Common myeloid progenitor, CD34-positive (primary cell): ENCODE measurements at regions not wholly inside any gene's neighbourhood (a gene's known extent, or its start where the extent isn't known, plus 50 kb on each side); places are given as distances from the start of the nearest gene placed in this dataset.
A peak's percentile ranks its signal among the peaks of the same experiment; 100 is the strongest.

ENCODE experiments used
- CTCF ChIA-PET: fragments of 350-600 bp; sonication (Branson Sonifier 250); formaldehyde crosslinking; loops from one replicate; lab custom pipeline; 2021; ENCODE audit warnings: antibody characterized with exemption; lab: Charles Lee
- POLR2A ChIA-PET: fragments of 350-600 bp; sonication (Branson Sonifier 250); formaldehyde crosslinking; loops from one replicate; lab custom pipeline; 2021; ENCODE audit warnings: antibody characterized with exemption; lab: Charles Lee
- DNase-seq, 3 donors: peaks; one replicate each; pipeline versions ENCODE4 v3.0.0 to v3.0.0-alpha.2; 2013
- H3K27ac ChIP-seq, 2 experiments: 1 replicate in 1 of 2; 2 replicates in 1 of 2; pipeline ENCODE4 v1.7.0; 2013; ENCODE audit warnings: inconsistent platforms in 2 of 2, low read length in 2 of 2, mild to moderate bottlenecking in 2 of 2, low read depth in 1 of 2, moderate library complexity in 1 of 2; ENCODE audit not compliant: severe bottlenecking in 2 of 2, insufficient read depth in 1 of 2, poor library complexity in 1 of 2
- H3K27me3 ChIP-seq, 5 experiments: replicated peaks in 2 of 5; 1 replicate in 3 of 5; 2 replicates in 2 of 5; pipeline versions ENCODE4 v1.6.1 to v1.7.0; 2013; ENCODE audit warnings: low read length in 4 of 5, mild to moderate bottlenecking in 2 of 5, moderate library complexity in 2 of 5, inconsistent platforms in 1 of 5; ENCODE audit not compliant: insufficient read depth in 5 of 5, control insufficient read depth in 4 of 5
- H3K36me3 ChIP-seq, 4 experiments: 1 replicate in 2 of 4; 2 replicates in 2 of 4; pipeline versions ENCODE4 v1.6.1 to v1.7.0; 2013; ENCODE audit warnings: low read length in 3 of 4, control low read depth in 1 of 4, mild to moderate bottlenecking in 1 of 4; ENCODE audit not compliant: control insufficient read depth in 4 of 4, insufficient read depth in 4 of 4
- H3K4me1 ChIP-seq, 4 experiments: 1 replicate in 3 of 4; 2 replicates in 1 of 4; pipeline versions ENCODE4 v1.6.1 to v1.7.1; 2013; ENCODE audit warnings: low read length in 3 of 4, mild to moderate bottlenecking in 3 of 4, control low read depth in 1 of 4, inconsistent platforms in 1 of 4, moderate library complexity in 1 of 4; ENCODE audit not compliant: control insufficient read depth in 4 of 4, insufficient read depth in 4 of 4; ENCODE audit errors: control extremely low read depth in 1 of 4
- H3K4me3 ChIP-seq, 7 experiments: 1 replicate in 4 of 7; 2 replicates in 3 of 7; pipeline versions ENCODE4 v1.5.1 to v1.7.0; 2013; ENCODE audit warnings: mild to moderate bottlenecking in 7 of 7, low read length in 6 of 7, moderate library complexity in 6 of 7, inconsistent platforms in 2 of 7, low read depth in 2 of 7, control low read depth in 1 of 7; ENCODE audit not compliant: insufficient read depth in 4 of 7, control insufficient read depth in 1 of 7; ENCODE audit errors: extremely low read depth in 1 of 7
- H3K9me3 ChIP-seq, 5 experiments: 1 replicate in 4 of 5; 2 replicates in 1 of 5; pipeline versions ENCODE4 v1.6.1 to v1.7.1; 2013; ENCODE audit warnings: low read length in 4 of 5, mild to moderate bottlenecking in 2 of 5, inconsistent platforms in 1 of 5, low read depth in 1 of 5, moderate library complexity in 1 of 5; ENCODE audit not compliant: control insufficient read depth in 4 of 5, insufficient read depth in 2 of 5; ENCODE audit errors: control extremely low read depth in 1 of 5
- WGBS: methylation state at CpG from one replicate; pipeline ENCODE4 v1.1.5; 2013; ENCODE audit not compliant: insufficient coverage; 5-methylcytosine and 5-hydroxymethylcytosine counted together

GRCh38 chr11:15327786-15328231 lies 213.1 kb downstream of the INSC start:
- POLR2A ChIA-PET: no interaction called here
- Histone ChIP-seq H3K36me3 (no peaks in the 10 kb centered on the region), H3K4me1 (no peaks in the 10 kb centered on the region), H3K27ac (no peak overlapping the region), H3K9me3 (no peaks in the 10 kb centered on the region), H3K4me3 (no peak overlapping the region), H3K27me3 (no peaks in the 10 kb centered on the region)
- 100% methylated on average over 2 of the region's 4 CpGs for WGBS
- DNase-seq: peak in 2 of 3 donors; percentile 1 to 3
- CTCF ChIA-PET: interaction anchor here (0.7 kb wide), 1 partner anchor 33 kb away, joined by 3 read pairs; no protein-coding TSS in a partner anchor

DNA sequence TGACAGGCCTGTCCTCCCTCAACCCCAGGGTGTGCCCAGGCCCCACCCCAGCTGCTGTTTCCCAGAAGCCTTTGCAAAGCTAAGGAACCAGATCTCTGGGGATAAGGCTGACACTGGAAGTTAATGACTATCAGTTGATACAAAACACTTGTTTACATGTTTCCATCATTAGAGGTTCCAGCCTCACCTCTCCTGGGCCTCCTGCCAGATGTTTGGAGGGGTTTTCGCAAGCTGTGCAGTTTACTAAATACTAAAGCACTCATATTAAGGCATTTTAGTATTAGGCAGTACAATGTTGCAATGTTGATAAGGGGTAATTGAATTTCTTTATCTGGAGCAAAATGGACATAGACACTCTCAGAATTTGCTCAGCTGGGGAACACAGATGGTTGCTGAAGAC lies 218.7 kb downstream of the INSC start:
- DNase-seq: no peak
- ChIA-PET CTCF (no interaction called here), POLR2A (no interaction called here)
- WGBS: no CpG with 5 or more reads among the region's 1 CpG
- Histone ChIP-seq H3K4me1 (no peaks in the 10 kb centered on the region), H3K36me3 (no peaks in the 10 kb centered on the region), H3K27ac (no peak overlapping the region), H3K4me3 (no peak overlapping the region), H3K9me3 (peaks cover 0 to 2% (median 0%) of the 10 kb centered on the region in 5 experiments), H3K27me3 (no peaks in the 10 kb centered on the region)

DNA sequence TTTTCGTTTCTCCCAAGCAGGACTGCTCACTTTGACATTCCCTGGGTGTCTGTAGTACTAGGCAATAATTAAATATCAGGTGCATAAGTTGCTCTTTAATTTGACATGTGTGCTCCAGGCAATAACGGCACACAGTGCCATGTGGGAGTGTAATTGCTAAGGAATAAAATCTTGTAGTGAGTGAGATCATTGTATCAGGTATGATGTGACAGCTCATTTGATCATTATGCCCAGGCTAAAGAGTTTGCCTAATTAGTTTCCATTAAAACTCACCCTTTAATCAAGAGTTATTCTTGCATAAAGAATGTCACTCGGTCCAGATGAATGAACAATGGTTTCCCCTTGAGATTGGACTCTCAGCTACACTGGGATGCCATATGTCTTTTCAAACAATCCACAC lies 220.0 kb downstream of the INSC start:
- POLR2A ChIA-PET: no interaction called here
- H3K27me3 ChIP-seq: no peaks in the 10 kb centered on the region
- H3K4me1 ChIP-seq: no peaks in the 10 kb centered on the region
- no peaks in the 10 kb centered on the region for H3K36me3 ChIP-seq
- no peak overlapping the region for H3K27ac ChIP-seq
- CTCF ChIA-PET: no interaction called here
- WGBS: 100% methylated on average over 1 of the region's 3 CpGs
- H3K9me3 ChIP-seq: peaks cover 0 to 12% (median 0%) of the 10 kb centered on the region in 5 experiments
- DNase-seq: no peak
- H3K4me3 ChIP-seq: no peak overlapping the region

DNA sequence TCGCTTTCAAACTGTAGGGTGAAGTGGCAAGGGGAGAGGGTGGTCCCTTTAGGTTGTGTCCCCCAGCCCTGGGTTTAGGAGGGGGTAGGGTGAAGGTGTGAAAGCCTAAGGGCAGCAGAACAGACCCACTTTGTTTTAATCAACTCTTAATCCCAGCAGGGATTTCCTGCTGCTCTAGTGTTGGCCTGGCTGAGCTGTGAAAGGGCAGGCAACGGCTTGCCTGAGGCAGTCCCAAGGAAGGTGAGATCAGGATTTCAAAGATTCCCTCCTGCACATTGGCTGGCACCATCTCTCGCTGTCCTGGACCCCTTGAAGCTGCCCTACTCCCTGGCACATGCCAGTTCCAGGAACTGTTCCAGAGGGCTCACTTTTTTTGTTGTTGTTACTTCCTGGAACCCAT lies 221.3 kb downstream of the INSC start:
- CTCF ChIA-PET: no interaction called here
- WGBS: 58% methylated on average over 2 of the region's 3 CpGs

DNA sequence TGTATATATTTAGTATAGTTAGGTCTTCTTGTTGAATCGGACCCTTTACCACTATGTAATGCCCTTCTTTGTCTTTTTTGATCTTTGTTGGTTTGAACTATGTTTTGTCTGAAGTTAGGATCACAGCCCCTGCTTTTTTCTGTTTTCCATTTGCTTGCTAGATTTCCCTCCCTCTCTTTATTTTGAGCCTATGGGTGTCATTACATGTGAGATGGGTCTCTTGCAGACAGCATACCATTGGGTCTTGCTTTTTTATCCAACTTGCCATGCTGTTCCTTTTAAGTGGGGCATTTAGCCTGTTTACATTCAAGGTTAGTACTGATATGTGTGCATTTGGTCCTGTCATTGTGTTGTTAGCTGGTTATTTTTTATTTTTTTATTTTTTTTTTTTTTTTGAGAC lies 224.6 kb downstream of the INSC start:
- H3K27ac ChIP-seq: no peak overlapping the region
- H3K4me3 ChIP-seq: no peak overlapping the region
- no peaks in the 10 kb centered on the region for H3K36me3 ChIP-seq
- peaks cover 0 to 2% (median 0%) of the 10 kb centered on the region in 5 experiments for H3K27me3 ChIP-seq
- no peak for DNase-seq
- CTCF ChIA-PET: no interaction called here
- POLR2A ChIA-PET: no interaction called here
- peaks cover 0 to 15% (median 0%) of the 10 kb centered on the region in 5 experiments for H3K9me3 ChIP-seq
- no peaks in the 10 kb centered on the region for H3K4me1 ChIP-seq
- no CpG with 5 or more reads among the region's 1 CpG for WGBS

More for the DNA sequence above, 221.3 kb downstream of the INSC start:
- H3K4me3 ChIP-seq: no peak overlapping the region
- no peak for DNase-seq
- peaks cover 0 to 15% (median 0%) of the 10 kb centered on the region in 5 experiments for H3K9me3 ChIP-seq
- H3K27me3 ChIP-seq: no peaks in the 10 kb centered on the region
- H3K4me1 ChIP-seq: no peaks in the 10 kb centered on the region
- POLR2A ChIA-PET: no interaction called here
- no peak overlapping the region for H3K27ac ChIP-seq
- no peaks in the 10 kb centered on the region for H3K36me3 ChIP-seq

DNA sequence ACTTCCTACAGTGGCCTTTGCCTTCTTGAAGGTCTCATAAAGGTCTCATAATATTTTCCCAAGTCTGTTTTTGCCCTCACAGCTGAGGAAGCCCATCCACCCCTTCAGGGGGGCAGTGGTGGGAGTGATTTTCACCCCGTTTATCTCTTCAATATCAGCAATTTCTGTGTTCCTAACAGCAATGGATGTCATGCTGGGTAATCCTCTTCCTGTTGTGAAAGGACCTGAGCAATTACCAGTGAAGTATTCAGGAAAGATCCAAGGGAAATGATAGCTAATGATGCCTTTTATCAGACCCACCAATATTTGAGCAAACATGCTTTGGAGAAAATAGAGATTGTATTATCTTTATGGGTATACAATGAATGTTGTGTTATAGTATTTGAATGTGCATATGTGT lies 226.9 kb downstream of the INSC start:
- WGBS: no CpG with 5 or more reads among the region's 1 CpG
- Histone ChIP-seq H3K4me3 (no peak overlapping the region), H3K4me1 (no peaks in the 10 kb centered on the region), H3K36me3 (no peaks in the 10 kb centered on the region), H3K27ac (no peak overlapping the region), H3K27me3 (peaks cover 0 to 2% (median 0%) of the 10 kb centered on the region in 5 experiments), H3K9me3 (peaks cover 0 to 15% (median 0%) of the 10 kb centered on the region in 5 experiments)
- CTCF ChIA-PET: no interaction called here
- POLR2A ChIA-PET: no interaction called here
- DNase-seq: no peak

DNA sequence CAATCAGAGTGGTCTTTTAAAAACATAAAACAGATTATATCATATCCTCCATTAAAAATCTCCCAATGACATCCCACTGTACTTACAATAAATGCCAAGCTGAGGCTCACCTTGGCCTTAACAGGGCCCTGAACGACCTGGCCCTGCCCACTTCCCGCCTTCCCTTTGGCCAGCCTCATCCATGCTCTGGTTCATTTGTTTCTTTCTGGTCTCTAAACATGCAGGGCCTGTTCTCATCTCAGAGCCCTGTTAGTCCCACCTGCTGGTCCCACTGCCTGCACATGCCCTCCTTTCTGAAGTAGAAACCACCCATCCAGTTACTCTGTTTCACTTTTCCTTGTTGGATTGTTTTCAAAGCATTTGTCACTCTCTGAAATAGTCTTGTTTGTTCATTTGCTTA lies 227.4 kb downstream of the INSC start:
- ChIA-PET CTCF (no interaction called here), POLR2A (no interaction called here)
- WGBS: 60% methylated on average over 2 of the region's 2 CpGs
- H3K4me3 ChIP-seq: no peak overlapping the region
- peaks cover 0 to 15% (median 0%) of the 10 kb centered on the region in 5 experiments for H3K9me3 ChIP-seq
- H3K27ac ChIP-seq: no peak overlapping the region
- no peaks in the 10 kb centered on the region for H3K4me1 ChIP-seq
- peaks cover 0 to 2% (median 0%) of the 10 kb centered on the region in 5 experiments for H3K27me3 ChIP-seq
- no peak for DNase-seq
- no peaks in the 10 kb centered on the region for H3K36me3 ChIP-seq
